Endodermal cell (in vitro differentiated cells): ENCODE measurements at regions not wholly inside any gene's neighbourhood (a gene's known extent, or its start where the extent isn't known, plus 50 kb on each side); places are given as distances from the start of the nearest gene placed in this dataset.

Experiments
- DNase-seq: peaks from one replicate; pipeline ENCODE4 v3.0.0-alpha.2; 2017
- H3K27ac ChIP-seq: 2 replicates; pipeline ENCODE4 v1.5.1; 2013; ENCODE audit warnings: mild to moderate bottlenecking, low read depth, low read length, moderate library complexity
- H3K27me3 ChIP-seq: 2 replicates; pipeline ENCODE4 v1.6.1; 2013; ENCODE audit warnings: mild to moderate bottlenecking, low read length, moderate library complexity; ENCODE audit not compliant: insufficient read depth, control insufficient read depth, poor library complexity, severe bottlenecking
- H3K36me3 ChIP-seq: 2 replicates; pipeline ENCODE4 v1.7.0; 2013; ENCODE audit warnings: mild to moderate bottlenecking, low read length, moderate library complexity; ENCODE audit not compliant: control insufficient read depth, insufficient read depth
- H3K4me1 ChIP-seq: one replicate; pipeline ENCODE4 v1.7.0; 2013; ENCODE audit warnings: low read length; ENCODE audit not compliant: control insufficient read depth, insufficient read depth
- H3K4me3 ChIP-seq: 2 replicates; pipeline ENCODE4 v1.5.1; 2013; ENCODE audit warnings: mild to moderate bottlenecking, low read length, moderate library complexity
- H3K9ac ChIP-seq: 2 replicates; pipeline ENCODE4 v1.6.1; 2013; ENCODE audit warnings: mild to moderate bottlenecking, low read length, moderate library complexity; ENCODE audit not compliant: poor library complexity, severe bottlenecking; ENCODE audit errors: extremely low read depth
- H3K9me3 ChIP-seq: 2 replicates; pipeline ENCODE4 v1.6.1; 2013; ENCODE audit warnings: mild to moderate bottlenecking, low read length, moderate library complexity; ENCODE audit not compliant: control insufficient read depth
- H3K27ac Mint-ChIP-seq: 2 replicates; pipeline ENCODE4 v1.8.0; 2020; ENCODE audit warnings: mixed read lengths
- H3K27me3 Mint-ChIP-seq: 2 replicates; pipeline ENCODE4 v1.8.0; 2021; ENCODE audit warnings: mild to moderate bottlenecking, mixed read lengths; ENCODE audit not compliant: insufficient read depth
- H3K36me3 Mint-ChIP-seq: 2 replicates; pipeline ENCODE4 v1.8.0; 2020; ENCODE audit warnings: low read depth, mixed read lengths
- H3K4me1 Mint-ChIP-seq: 2 replicates; pipeline ENCODE4 v1.8.0; 2020; ENCODE audit warnings: mixed read lengths
- H3K4me3 Mint-ChIP-seq: 2 replicates; pipeline ENCODE4 v1.8.0; 2020; ENCODE audit warnings: mild to moderate bottlenecking, moderate library complexity, mixed read lengths
- H3K9me3 Mint-ChIP-seq: 2 replicates; pipeline ENCODE4 v1.8.0; 2020; ENCODE audit warnings: mild to moderate bottlenecking, mixed read lengths
- WGBS, 2 experiments: methylation state at CpG; one replicate each; pipeline versions ENCODE4 v1.1.5 to v1.1.7; 2013; ENCODE audit warnings: missing lambda C conversion rate in 2 of 2, mixed read lengths in 1 of 2; ENCODE audit not compliant: insufficient coverage in 1 of 2, insufficient read length in 1 of 2; 5-methylcytosine and 5-hydroxymethylcytosine counted together
- TF ChIP-seq, protein P1 (sequence below): fragments of 200-600 bp; sonication (generic); conservative IDR thresholded peaks from 2 replicates; pipeline ENCODE4 v1.5.0; 2021; ENCODE audit warnings: antibody characterized with exemption, mild to moderate bottlenecking

DNA sequence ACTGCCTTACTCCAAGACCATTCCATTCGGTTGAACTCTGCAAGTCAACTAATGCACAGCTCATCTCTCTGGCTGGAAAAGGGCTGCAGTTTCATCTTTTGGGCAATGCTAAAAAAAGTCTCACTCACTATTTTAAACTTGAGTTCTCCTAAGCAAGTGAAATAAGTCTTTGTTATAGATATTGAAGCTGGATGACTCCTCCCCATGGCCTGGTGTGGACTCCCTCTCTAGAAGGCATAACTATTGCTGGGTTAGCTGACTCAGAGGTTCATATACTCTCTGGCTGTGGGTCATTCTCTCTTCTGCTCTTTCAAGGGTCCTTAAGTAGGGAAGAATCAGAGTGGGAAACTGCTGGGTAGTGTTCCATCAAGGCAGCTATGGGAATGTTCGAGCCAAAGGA, 88.0 kb downstream of the XCL2 start:
- no peak overlapping the region for H3K27ac Mint-ChIP-seq
- H3K27me3 Mint-ChIP-seq = no peaks in the 10 kb centered on the region
- H3K4me3 ChIP-seq = no peak overlapping the region
- no peaks in the 10 kb centered on the region for H3K36me3 ChIP-seq
- H3K27ac ChIP-seq = no peak overlapping the region
- no peak overlapping the region for H3K4me3 Mint-ChIP-seq
- WGBS, 2 experiments = 85 to 100% methylated on average over 2 of the region's 2 CpGs
- TF ChIP-seq, protein P1, sequence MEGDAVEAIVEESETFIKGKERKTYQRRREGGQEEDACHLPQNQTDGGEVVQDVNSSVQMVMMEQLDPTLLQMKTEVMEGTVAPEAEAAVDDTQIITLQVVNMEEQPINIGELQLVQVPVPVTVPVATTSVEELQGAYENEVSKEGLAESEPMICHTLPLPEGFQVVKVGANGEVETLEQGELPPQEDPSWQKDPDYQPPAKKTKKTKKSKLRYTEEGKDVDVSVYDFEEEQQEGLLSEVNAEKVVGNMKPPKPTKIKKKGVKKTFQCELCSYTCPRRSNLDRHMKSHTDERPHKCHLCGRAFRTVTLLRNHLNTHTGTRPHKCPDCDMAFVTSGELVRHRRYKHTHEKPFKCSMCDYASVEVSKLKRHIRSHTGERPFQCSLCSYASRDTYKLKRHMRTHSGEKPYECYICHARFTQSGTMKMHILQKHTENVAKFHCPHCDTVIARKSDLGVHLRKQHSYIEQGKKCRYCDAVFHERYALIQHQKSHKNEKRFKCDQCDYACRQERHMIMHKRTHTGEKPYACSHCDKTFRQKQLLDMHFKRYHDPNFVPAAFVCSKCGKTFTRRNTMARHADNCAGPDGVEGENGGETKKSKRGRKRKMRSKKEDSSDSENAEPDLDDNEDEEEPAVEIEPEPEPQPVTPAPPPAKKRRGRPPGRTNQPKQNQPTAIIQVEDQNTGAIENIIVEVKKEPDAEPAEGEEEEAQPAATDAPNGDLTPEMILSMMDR = no peak
- DNase-seq = no peak
- H3K27me3 ChIP-seq = no peaks in the 10 kb centered on the region
- H3K9me3 Mint-ChIP-seq = peaks cover 38% of the 10 kb centered on the region
- H3K4me1 ChIP-seq = no peaks in the 10 kb centered on the region
- H3K36me3 Mint-ChIP-seq = peaks cover 22% of the 10 kb centered on the region
- peaks cover 9% of the 10 kb centered on the region for H3K9me3 ChIP-seq
- H3K4me1 Mint-ChIP-seq = no peaks in the 10 kb centered on the region
- no peak overlapping the region for H3K9ac ChIP-seq

DNA sequence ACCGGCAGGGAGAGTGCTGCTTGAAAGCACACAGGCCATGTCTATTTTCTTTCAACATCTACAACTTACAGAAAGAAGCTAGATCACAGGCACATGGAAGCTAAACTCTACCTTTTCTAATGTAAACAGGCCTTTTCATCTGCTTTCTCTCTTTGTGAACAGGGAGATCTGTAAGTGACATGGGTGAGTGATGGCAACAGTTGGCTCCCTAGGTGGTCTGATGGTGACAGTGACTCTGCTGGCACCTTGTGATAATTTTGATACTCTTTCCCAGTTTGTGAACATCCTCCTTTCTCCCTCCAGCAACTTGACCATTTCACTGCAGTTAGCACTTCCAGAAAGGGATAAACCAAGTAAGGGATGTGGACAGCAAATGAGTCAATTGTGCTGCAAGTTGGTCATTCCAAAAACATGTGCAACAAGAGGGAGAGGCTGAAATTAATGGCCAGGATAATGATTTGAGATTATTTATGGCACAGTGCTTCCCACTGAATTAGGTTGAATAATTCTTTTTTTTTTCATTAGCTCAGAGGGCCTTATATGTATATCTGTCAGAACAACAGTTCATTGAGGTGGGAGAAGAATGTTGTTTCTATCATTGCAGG, 89.5 kb downstream of the XCL2 start:
- no peaks in the 10 kb centered on the region for H3K4me1 ChIP-seq
- H3K9me3 ChIP-seq = peaks cover 5% of the 10 kb centered on the region
- no peaks in the 10 kb centered on the region for H3K27me3 ChIP-seq
- H3K9ac ChIP-seq = no peak overlapping the region
- Mint-ChIP-seq H3K27me3 (no peaks in the 10 kb centered on the region), H3K36me3 (peaks cover 19% of the 10 kb centered on the region), H3K4me1 (no peaks in the 10 kb centered on the region), H3K27ac (no peak overlapping the region), H3K9me3 (peaks cover 30% of the 10 kb centered on the region), H3K4me3 (no peak overlapping the region)
- TF ChIP-seq, protein P1 = no peak
- WGBS, 2 experiments = 88% methylated on average over 1 of the region's 1 CpG; no CpG with 5 or more reads in 1 of the 2 experiments
- no peaks in the 10 kb centered on the region for H3K36me3 ChIP-seq
- DNase-seq = no peak
- no peak overlapping the region for H3K4me3 ChIP-seq
- no peak overlapping the region for H3K27ac ChIP-seq

GRCh38 chr1:168453056-168453455, 90.7 kb downstream of the XCL2 start:
- no peak overlapping the region for H3K4me3 Mint-ChIP-seq
- no peaks in the 10 kb centered on the region for H3K4me1 ChIP-seq
- H3K9me3 ChIP-seq = peaks cover 5% of the 10 kb centered on the region
- TF ChIP-seq, protein P1 = no peak
- H3K4me3 ChIP-seq = no peak overlapping the region
- H3K27me3 ChIP-seq = no peaks in the 10 kb centered on the region
- H3K27ac ChIP-seq = no peak overlapping the region
- no peak for DNase-seq
- H3K27ac Mint-ChIP-seq = no peak overlapping the region
- H3K36me3 ChIP-seq = no peaks in the 10 kb centered on the region
- no peaks in the 10 kb centered on the region for H3K4me1 Mint-ChIP-seq
- peaks cover 16% of the 10 kb centered on the region for H3K36me3 Mint-ChIP-seq
- H3K27me3 Mint-ChIP-seq = no peaks in the 10 kb centered on the region
- H3K9ac ChIP-seq = no peak overlapping the region
- H3K9me3 Mint-ChIP-seq = peaks cover 23% of the 10 kb centered on the region
- 92 to 100% methylated on average over 4 of the region's 4 CpGs for WGBS, 2 experiments
